PC-3 (cell line): ENCODE measurements at regions not wholly inside any gene's neighbourhood (a gene's known extent, or its start where the extent isn't known, plus 50 kb on each side); places are given as distances from the start of the nearest gene placed in this dataset.

ENCODE experiments used
- ATAC-seq: fragments of 200-7000 bp; cut with Tn5 transposase; 2 replicates; pipeline ENCODE4 v1.9.1; 2020; ENCODE audit warnings: mild to moderate bottlenecking, moderate library complexity
- BruUV-seq: library from RNA; stranded (reverse); fragments of 400-500 nt; replicated peaks from 2 replicates; lab custom pipeline; 2021; lab: Mats Ljungman, UMichigan
- CTCF ChIA-PET: fragments of 300-600 bp; sonication (Branson Sonifier 250); formaldehyde crosslinking; loops from one replicate; lab custom pipeline; 2022; ENCODE audit warnings: antibody characterized with exemption; lab: Charles Lee
- POLR2A ChIA-PET: fragments of 300-600 bp; sonication (Branson Sonifier 250); formaldehyde crosslinking; loops from one replicate; lab custom pipeline; 2022; ENCODE audit warnings: antibody characterized with exemption; ENCODE audit not compliant: unreplicated experiment; lab: Charles Lee
- DNase-seq: peaks from one replicate; pipeline ENCODE4 v3.0.0-alpha.2; 2015
- H2AFZ ChIP-seq: fragments of 300-600 bp; sonication (generic); 2 replicates; pipeline ENCODE4 v1.6.0; 2016; ENCODE audit warnings: antibody characterized with exemption, low read length
- H3F3A ChIP-seq: fragments of 300-600 bp; sonication (generic); one replicate; pipeline ENCODE4 v1.6.0; 2017; ENCODE audit warnings: antibody characterized with exemption, low read length, control low read depth, mild to moderate bottlenecking; ENCODE audit not compliant: unreplicated experiment
- H3K27ac ChIP-seq: fragments of 300-600 bp; sonication (generic); 2 replicates; pipeline ENCODE4 v1.5.1; 2016; ENCODE audit warnings: mild to moderate bottlenecking, low read length
- H3K27me3 ChIP-seq: fragments of 300-600 bp; sonication (generic); 2 replicates; pipeline ENCODE4 v1.6.1; 2016; ENCODE audit warnings: low read length, mixed read lengths
- H3K36me3 ChIP-seq: fragments of 300-600 bp; sonication (generic); 2 replicates; pipeline ENCODE4 v1.6.1; 2016; ENCODE audit warnings: low read depth, mixed run types, low read length, mixed read lengths
- H3K4me1 ChIP-seq: fragments of 300-600 bp; sonication (generic); 2 replicates; pipeline ENCODE4 v1.5.1; 2016; ENCODE audit warnings: low read length; ENCODE audit not compliant: insufficient read depth
- H3K4me2 ChIP-seq: fragments of 300-600 bp; sonication (generic); 2 replicates; pipeline ENCODE4 v1.6.0; 2016; ENCODE audit warnings: low read length
- H3K4me3 ChIP-seq: fragments of 300-600 bp; sonication (generic); 2 replicates; pipeline ENCODE4 v1.5.1; 2016; ENCODE audit warnings: mild to moderate bottlenecking, low read length, mixed read lengths
- H3K79me2 ChIP-seq: fragments of 300-600 bp; sonication (generic); 2 replicates; pipeline ENCODE4 v1.6.1; 2017; ENCODE audit warnings: low read length, mixed read lengths
- H3K9ac ChIP-seq: fragments of 300-600 bp; sonication (generic); 2 replicates; pipeline ENCODE4 v1.6.0; 2016; ENCODE audit warnings: mild to moderate bottlenecking, low read length
- H3K9me2 ChIP-seq: fragments of 300-600 bp; sonication (generic); replicated peaks from 2 replicates; pipeline ENCODE4 v1.6.1; 2016; ENCODE audit warnings: mixed run types, low read length, mixed read lengths
- H3K9me3 ChIP-seq: fragments of 300-600 bp; sonication (generic); 2 replicates; pipeline ENCODE4 v1.6.1; 2016; ENCODE audit warnings: low read length, mixed read lengths
- H4K20me1 ChIP-seq: fragments of 300-600 bp; sonication (generic); 2 replicates; pipeline ENCODE4 v1.6.1; 2016; ENCODE audit warnings: low read length, mixed read lengths
- CTCF ChIP-seq: fragments of 300-600 bp; sonication (generic); conservative IDR thresholded peaks from 2 replicates; pipeline ENCODE4 v1.5.1; 2017; ENCODE audit warnings: antibody characterized with exemption, low read depth, mild to moderate bottlenecking, low read length
- EZH2 ChIP-seq: fragments of 300-600 bp; sonication (generic); IDR thresholded peaks from one replicate; pipeline ENCODE4 v1.6.1; 2017; ENCODE audit warnings: antibody characterized with exemption, mild to moderate bottlenecking, low read length; ENCODE audit not compliant: unreplicated experiment
- EZH2phosphoT487 ChIP-seq: fragments of 300-600 bp; sonication (generic); IDR thresholded peaks from 2 replicates; pipeline ENCODE4 v1.6.1; 2018; ENCODE audit warnings: mild to moderate bottlenecking, antibody characterized with exemption, low read length, borderline replicate concordance
- intact Hi-C: fragments of 100-400 bp; cut with micrococcal nuclease; formaldehyde crosslinking; loops from 2 replicates; pipeline ENCODE4 v1.9.0; 2023

DNA sequence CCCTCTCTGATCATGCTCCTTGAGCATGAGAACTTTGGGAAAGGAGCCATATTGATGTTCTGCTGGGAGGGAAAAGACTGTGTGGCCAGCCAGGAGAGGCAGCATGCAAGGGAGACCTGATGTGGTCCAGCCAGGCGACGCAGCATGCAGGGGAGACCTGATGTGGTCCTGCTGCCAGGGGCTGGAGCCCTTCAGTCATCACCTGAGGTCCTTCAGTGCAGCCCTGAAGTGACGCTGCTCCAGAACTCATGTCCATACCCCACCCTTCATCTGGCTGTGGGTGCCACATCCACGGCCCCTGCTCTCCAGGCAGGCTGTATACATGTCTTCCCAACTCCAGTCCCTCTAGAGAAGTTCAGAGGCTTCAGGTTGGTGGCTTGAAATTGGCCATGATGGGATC, 134.4 kb downstream of the ERMARD start:
- Histone ChIP-seq H3K4me3 (no peak overlapping the region), H2AFZ (no peak overlapping the region), H3K79me2 (no peaks in the 10 kb centered on the region), H3K4me1 (no peaks in the 10 kb centered on the region), H3K4me2 (no peak overlapping the region), H3K36me3 (no peaks in the 10 kb centered on the region), H3K27ac (no peak overlapping the region), H3K9me3 (no peaks in the 10 kb centered on the region), H3F3A (no peaks in the 10 kb centered on the region), H3K9me2 (no peaks in the 10 kb centered on the region), H3K27me3 (peaks cover 39% of the 10 kb centered on the region), H4K20me1 (no peaks in the 10 kb centered on the region), H3K9ac (no peak overlapping the region)
- no peak for DNase-seq
- POLR2A ChIA-PET = no interaction called here
- intact Hi-C loops = no loop called here
- no TSS peak for BruUV-seq
- TF ChIP-seq EZH2 (no peak), CTCF (no peak), EZH2phosphoT487 (no peak)
- CTCF ChIA-PET = no interaction called here
- ATAC-seq = no peak

- CTCF ChIA-PET = no interaction called here
- Histone ChIP-seq H3K27ac (no peak overlapping the region), H3K4me2 (no peak overlapping the region), H3K27me3 (peaks cover 41% of the 10 kb centered on the region), H3K4me1 (no peaks in the 10 kb centered on the region), H3K79me2 (no peaks in the 10 kb centered on the region), H3K4me3 (no peak overlapping the region), H3K9me2 (no peaks in the 10 kb centered on the region), H3K9ac (no peak overlapping the region), H3K36me3 (no peaks in the 10 kb centered on the region), H3K9me3 (no peaks in the 10 kb centered on the region), H4K20me1 (no peaks in the 10 kb centered on the region), H3F3A (no peaks in the 10 kb centered on the region), H2AFZ (no peak overlapping the region)
- TF ChIP-seq CTCF = no peak
- TF ChIP-seq EZH2 = no peak
- no peak for TF ChIP-seq EZH2phosphoT487
- POLR2A ChIA-PET = no interaction called here
- DNase-seq = no peak
- BruUV-seq = no TSS peak
- ATAC-seq = no peak
- intact Hi-C loops = no loop called here
Observed at GRCh38 chr6:169885131-169885530, 133.7 kb downstream of the ERMARD start.

- no TSS peak for BruUV-seq
- POLR2A ChIA-PET = no interaction called here
- no peak for DNase-seq
Observed at GRCh38 chr6:169884158-169884557, 132.7 kb downstream of the ERMARD start.

More at GRCh38 chr6:169884158-169884557, 132.7 kb downstream of the ERMARD start:
- TF ChIP-seq CTCF (no peak), EZH2 (no peak), EZH2phosphoT487 (no peak)
- Histone ChIP-seq H2AFZ (no peak overlapping the region), H3K27me3 (peaks cover 38% of the 10 kb centered on the region), H3K79me2 (no peaks in the 10 kb centered on the region), H3K36me3 (no peaks in the 10 kb centered on the region), H3K9me2 (no peaks in the 10 kb centered on the region), H3F3A (no peaks in the 10 kb centered on the region), H3K4me1 (no peaks in the 10 kb centered on the region), H3K9ac (no peak overlapping the region), H3K4me2 (no peak overlapping the region), H3K9me3 (no peaks in the 10 kb centered on the region), H3K4me3 (no peak overlapping the region), H4K20me1 (no peaks in the 10 kb centered on the region), H3K27ac (no peak overlapping the region)
- CTCF ChIA-PET = no interaction called here
- ATAC-seq = no peak
- intact Hi-C loops = no loop called here
